ENCODE measurements at regions not wholly inside any gene's neighbourhood (a gene's known extent, or its start where the extent isn't known, plus 50 kb on each side); places are given as distances from the start of the nearest gene placed in this dataset.

GRCh38 chr6:133108419-133108818 is 132.7 kb upstream of the EYA4 start:
- TF ChIP-seq, protein P1, sequence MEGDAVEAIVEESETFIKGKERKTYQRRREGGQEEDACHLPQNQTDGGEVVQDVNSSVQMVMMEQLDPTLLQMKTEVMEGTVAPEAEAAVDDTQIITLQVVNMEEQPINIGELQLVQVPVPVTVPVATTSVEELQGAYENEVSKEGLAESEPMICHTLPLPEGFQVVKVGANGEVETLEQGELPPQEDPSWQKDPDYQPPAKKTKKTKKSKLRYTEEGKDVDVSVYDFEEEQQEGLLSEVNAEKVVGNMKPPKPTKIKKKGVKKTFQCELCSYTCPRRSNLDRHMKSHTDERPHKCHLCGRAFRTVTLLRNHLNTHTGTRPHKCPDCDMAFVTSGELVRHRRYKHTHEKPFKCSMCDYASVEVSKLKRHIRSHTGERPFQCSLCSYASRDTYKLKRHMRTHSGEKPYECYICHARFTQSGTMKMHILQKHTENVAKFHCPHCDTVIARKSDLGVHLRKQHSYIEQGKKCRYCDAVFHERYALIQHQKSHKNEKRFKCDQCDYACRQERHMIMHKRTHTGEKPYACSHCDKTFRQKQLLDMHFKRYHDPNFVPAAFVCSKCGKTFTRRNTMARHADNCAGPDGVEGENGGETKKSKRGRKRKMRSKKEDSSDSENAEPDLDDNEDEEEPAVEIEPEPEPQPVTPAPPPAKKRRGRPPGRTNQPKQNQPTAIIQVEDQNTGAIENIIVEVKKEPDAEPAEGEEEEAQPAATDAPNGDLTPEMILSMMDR (IDR thresholded peaks at IDR 0.05), result no peak
- no peak for TF ChIP-seq POLR2A (IDR thresholded peaks at IDR 0.05)
